ENCODE measurements at regions not wholly inside any gene's neighbourhood (a gene's known extent, or its start where the extent isn't known, plus 50 kb on each side); places are given as distances from the start of the nearest gene placed in this dataset.
A peak's percentile ranks its signal among the peaks of the same experiment; 100 is the strongest.
"Not testable (repeated sequence)": the region's sequence is repeated elsewhere in the genome, so short reads cannot be mapped to it uniquely, and the experiment has no call there.

GRCh38 chr20:22692119-22692475, 107.7 kb upstream of the FOXA2 start:
- DNase-seq (ENCODE audit: low read depth in 1 of 2, low spot score in 1 of 2): no peak
- Histone ChIP-seq H3K4me1 (peaks cover 23% of the 10 kb centered on the region), H3K4me2 (peak overlapping the region; percentile 61), H3K27ac (peak overlapping the region; percentile 83 to 90), H3K4me3 (no peak overlapping the region), H3K9me3 (peaks cover 9% of the 10 kb centered on the region; the same call in 2 of the 3 replicates)
- ChIA-PET CTCF (interaction anchor here (0.5 to 18.0 kb wide), 124 partner anchors 7 to 972 kb away, joined by 3 to 378 read pairs (median 5); partner anchors contain the start of genes NXT1 and THBD), POLR2A (interaction anchor here (0.6 to 3.5 kb wide), 12 partner anchors 25 to 666 kb away, joined by 3 to 31 read pairs (median 4); partner anchors contain the start of gene THBD)
- no peak for FAIRE-seq
- no peak for TF ChIP-seq ATOH8 (CRISPR knock-in tag; IDR thresholded peaks at IDR 0.05; ENCODE audit: low read depth)
- TF ChIP-seq RCOR1 (IDR thresholded peaks at IDR 0.05; ENCODE audit: low read depth, low read length): no peak
- no peak for TF ChIP-seq TP53 (CRISPR knock-in tag; IDR thresholded peaks at IDR 0.05)
- TF ChIP-seq HDAC2 (IDR thresholded peaks at IDR 0.05): no peak
- TF ChIP-seq REST (IDR thresholded peaks at IDR 0.05): no peak
- TF ChIP-seq ZNF302 (CRISPR knock-in tag; IDR thresholded peaks at IDR 0.05): no peak
- TF ChIP-seq EHMT2 (IDR thresholded peaks at IDR 0.05; ENCODE audit: low read depth): no peak
- TF ChIP-seq FOXS1 (CRISPR knock-in tag; IDR thresholded peaks at IDR 0.05): no peak
- no peak for TF ChIP-seq HES2 (IDR thresholded peaks at IDR 0.05)
- TF ChIP-seq PHF8 (IDR thresholded peaks at IDR 0.05; ENCODE audit: borderline replicate concordance, low read depth): no peak
- no peak for TF ChIP-seq ZFP36 (IDR thresholded peaks at IDR 0.05; ENCODE audit: borderline replicate concordance, partially characterized antibody)
- no peak for TF ChIP-seq JUN (IDR thresholded peaks at IDR 0.05)
- TF ChIP-seq MAFK (IDR thresholded peaks at IDR 0.05; ENCODE audit: partially characterized antibody): no peak
- TF ChIP-seq HOXB5 (CRISPR knock-in tag; IDR thresholded peaks at IDR 0.05): no peak
- no peak for TF ChIP-seq MAX (IDR thresholded peaks at IDR 0.05)
- 31% methylated on average over 4 of the region's 4 CpGs for WGBS (ENCODE audit: missing lambda C conversion rate)
- ATAC-seq: peak; percentile 55 to 64

- 76% methylated on average over 6 of the region's 6 CpGs for WGBS (ENCODE audit: missing lambda C conversion rate)
Observed at GRCh38 chr20:22692620-22693019, 108.2 kb upstream of the FOXA2 start.

GRCh38 chr20:22696759-22697158, 112.4 kb upstream of the FOXA2 start:
- TF ChIP-seq KDM5A (IDR thresholded peaks at IDR 0.05) (no peak), PHF8 (IDR thresholded peaks at IDR 0.05; ENCODE audit: borderline replicate concordance, low read depth) (no peak), CHD2 (IDR thresholded peaks at IDR 0.05; ENCODE audit: low read length, partially characterized antibody) (no peak)
- Histone ChIP-seq H3K9me3 (peaks cover 6% of the 10 kb centered on the region; the same call in 1 of the 3 replicates), H3K4me3 (no peak overlapping the region), H3K27ac (peak overlapping the region in 1 of 2 experiments; percentile 69; a peak in 4 of 6 replicates), H3K4me2 (no peak overlapping the region), H3K4me1 (peaks cover 20% of the 10 kb centered on the region)
- DNase-seq (ENCODE audit: low read depth in 1 of 2, low spot score in 1 of 2) (no peak), FAIRE-seq (no peak), ATAC-seq (no peak)
- POLR2A ChIA-PET: interaction anchor here (1.2 kb wide), 1 partner anchor 352 kb away, joined by 3 read pairs; no protein-coding TSS in a partner anchor
- CTCF ChIA-PET: interaction anchor here (0.9 to 16.8 kb wide), 11 partner anchors 11 to 644 kb away, joined by 3 to 378 read pairs (median 5); partner anchors contain the start of gene THBD
- 73% methylated on average over 4 of the region's 4 CpGs for WGBS (ENCODE audit: missing lambda C conversion rate)

More at GRCh38 chr20:22692620-22693019, 108.2 kb upstream of the FOXA2 start:
- H3K4me1 ChIP-seq: peaks cover 23% of the 10 kb centered on the region
- not testable (repeated sequence) for DNase-seq (ENCODE audit: low read depth in 1 of 2, low spot score in 1 of 2); FAIRE-seq; H3K9me3 ChIP-seq; ATAC-seq; H3K4me2 ChIP-seq; H3K4me3 ChIP-seq
- POLR2A ChIA-PET: interaction anchor here (0.6 to 3.5 kb wide), 6 partner anchors 25 to 648 kb away, joined by 3 to 31 read pairs (median 3); partner anchors contain the start of gene THBD
- H3K27ac ChIP-seq: peak overlapping the region; percentile 83 to 90
- CTCF ChIA-PET: interaction anchor here (0.6 to 18.0 kb wide), 61 partner anchors 7 to 666 kb away, joined by 3 to 378 read pairs (median 9); partner anchors contain the start of genes NXT1 and THBD
